ENCODE measurements at regions not wholly inside any gene's neighbourhood (a gene's known extent, or its start where the extent isn't known, plus 50 kb on each side); places are given as distances from the start of the nearest gene placed in this dataset.
"Not testable (repeated sequence)": the region's sequence is repeated elsewhere in the genome, so short reads cannot be mapped to it uniquely, and the experiment has no call there.

GRCh38 chr15:75792236-75792635 lies 51.0 kb upstream of the UBE2Q2 start:
- DNase-seq (ENCODE audit: low read depth in 2 of 2) = not testable (repeated sequence)

- DNase-seq (ENCODE audit: low read depth in 2 of 2) = no peak
These were observed 51.9 kb upstream of the UBE2Q2 start for GRCh38 chr15:75791337-75791713.

GRCh38 chr15:75790631-75791336 lies 52.5 kb upstream of the UBE2Q2 start:
- no peak for DNase-seq (ENCODE audit: low read depth in 2 of 2)

GRCh38 chr15:75786575-75786947 lies 56.7 kb upstream of the UBE2Q2 start:
- DNase-seq (ENCODE audit: low read depth in 2 of 2) = no peak

GRCh38 chr15:75785771-75786574 lies 57.3 kb upstream of the UBE2Q2 start:
- DNase-seq (ENCODE audit: low read depth in 2 of 2) = no peak

- DNase-seq (ENCODE audit: low read depth in 2 of 2) = not testable (repeated sequence)
These were observed 58.5 kb upstream of the UBE2Q2 start for GRCh38 chr15:75784511-75785480.

- DNase-seq (ENCODE audit: low read depth in 2 of 2) = not testable (repeated sequence)
These were observed 59.7 kb upstream of the UBE2Q2 start for GRCh38 chr15:75783566-75783965.

GRCh38 chr15:75782926-75783325 lies 60.3 kb upstream of the UBE2Q2 start:
- DNase-seq (ENCODE audit: low read depth in 2 of 2) = no peak

GRCh38 chr15:75780995-75781394 lies 62.3 kb upstream of the UBE2Q2 start:
- not testable (repeated sequence) for DNase-seq (ENCODE audit: low read depth in 2 of 2)

- DNase-seq (ENCODE audit: low read depth in 2 of 2) = no peak
These were observed 63.7 kb upstream of the UBE2Q2 start for GRCh38 chr15:75779504-75779903.

GRCh38 chr15:75776871-75777610 lies 64.4 kb upstream of the CSPG4 start:
- peak; percentile 16 to 22 for DNase-seq (ENCODE audit: low read depth in 2 of 2)

GRCh38 chr15:75776065-75776423 lies 63.4 kb upstream of the CSPG4 start:
- peak; percentile 28 to 34 for DNase-seq (ENCODE audit: low read depth in 2 of 2)

- DNase-seq (ENCODE audit: low read depth in 2 of 2) = no peak
These were observed 62.8 kb upstream of the CSPG4 start for GRCh38 chr15:75775296-75776064.

- DNase-seq (ENCODE audit: low read depth in 2 of 2) = not testable (repeated sequence)
These were observed 61.3 kb upstream of the CSPG4 start for GRCh38 chr15:75773974-75774373.

GRCh38 chr15:75771054-75771453 lies 58.4 kb upstream of the CSPG4 start:
- not testable (repeated sequence) for DNase-seq (ENCODE audit: low read depth in 2 of 2)

GRCh38 chr15:75770131-75770530 lies 57.5 kb upstream of the CSPG4 start:
- no peak for DNase-seq (ENCODE audit: low read depth in 2 of 2)

GRCh38 chr15:75768526-75768925 lies 55.9 kb upstream of the CSPG4 start:
- not testable (repeated sequence) for DNase-seq (ENCODE audit: low read depth in 2 of 2)

GRCh38 chr15:75765551-75766305 lies 53.1 kb upstream of the CSPG4 start:
- DNase-seq (ENCODE audit: low read depth in 2 of 2) = not testable (repeated sequence)

- DNase-seq (ENCODE audit: low read depth in 2 of 2) = not testable (repeated sequence)
These were observed 52.4 kb upstream of the CSPG4 start for GRCh38 chr15:75764845-75765550.
